Left ventricle myocardium inferior (tissue), 1 donor: ENCODE measurements at regions not wholly inside any gene's neighbourhood (a gene's known extent, or its start where the extent isn't known, plus 50 kb on each side); places are given as distances from the start of the nearest gene placed in this dataset.
A peak's percentile ranks its signal among the peaks of the same experiment; 100 is the strongest.

ENCODE experiments used
- DNase-seq: peaks from one replicate; pipeline ENCODE4 v3.0.0-alpha.2; 2020
- H3K27ac ChIP-seq: fragments of 200-600 bp; replicated peaks from 2 replicates; pipeline ENCODE4 v1.8.0; 2021
- H3K27me3 ChIP-seq: fragments of 200-600 bp; 2 replicates; pipeline ENCODE4 v1.8.0; 2021; ENCODE audit warnings: low read depth
- H3K36me3 ChIP-seq: fragments of 200-600 bp; 2 replicates; pipeline ENCODE4 v1.8.0; 2021
- H3K4me1 ChIP-seq: fragments of 200-600 bp; 2 replicates; pipeline ENCODE4 v1.8.0; 2021
- H3K4me3 ChIP-seq: fragments of 200-600 bp; 2 replicates; pipeline ENCODE4 v1.8.0; 2021; ENCODE audit warnings: mild to moderate bottlenecking, moderate library complexity
- H3K9me3 ChIP-seq: fragments of 200-600 bp; replicated peaks from 2 replicates; pipeline ENCODE4 v1.8.0; 2021
- CTCF ChIP-seq: fragments of 200-600 bp; IDR thresholded peaks from 2 replicates; pipeline ENCODE4 v1.8.0; 2021; ENCODE audit warnings: antibody characterized with exemption, mild to moderate bottlenecking, borderline replicate concordance
- intact Hi-C: fragments of 100-400 bp; cut with micrococcal nuclease; formaldehyde crosslinking; loops from one replicate; pipeline ENCODE4 v1.11.0; 2022
- donor health status: DM: no; HTN: yes; CAD: no; lungs with severe emphysema.

- no peak for TF ChIP-seq CTCF
- H3K4me3 ChIP-seq: no peak overlapping the region
- H3K27ac ChIP-seq: peak overlapping the region; percentile 4
- peaks cover 31% of the 10 kb centered on the region for H3K4me1 ChIP-seq
- H3K9me3 ChIP-seq: peaks cover 4% of the 10 kb centered on the region
- no peaks in the 10 kb centered on the region for H3K27me3 ChIP-seq
- intact Hi-C loops: no loop called here
- no peaks in the 10 kb centered on the region for H3K36me3 ChIP-seq
- DNase-seq: no peak
These were observed 103.5 kb upstream of the SPRY2 start for GRCh38 chr13:80444240-80445015.

DNA sequence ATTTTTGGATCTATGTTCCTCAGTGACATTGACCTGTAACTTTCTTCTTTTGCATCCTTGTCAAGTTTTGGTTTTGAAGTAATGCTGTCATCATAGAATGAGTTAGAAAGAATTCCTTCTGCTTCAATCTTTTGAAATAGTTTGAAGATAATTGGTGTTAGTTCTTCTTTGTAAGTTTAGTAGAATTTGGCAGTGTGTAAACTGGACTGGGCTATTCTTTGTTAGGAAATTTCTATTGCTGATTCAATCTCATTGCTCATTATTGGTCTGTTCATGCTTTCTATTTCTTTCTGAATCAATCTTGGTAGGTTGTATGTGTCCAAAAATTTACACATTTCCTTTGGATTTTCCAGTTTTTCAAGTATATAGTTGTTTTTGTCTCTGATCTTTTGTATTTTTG lies 101.7 kb upstream of the SPRY2 start:
- Histone ChIP-seq H3K9me3 (peaks cover 4% of the 10 kb centered on the region), H3K27ac (peak overlapping the region; percentile 31), H3K36me3 (no peaks in the 10 kb centered on the region), H3K4me1 (peaks cover 17% of the 10 kb centered on the region), H3K4me3 (no peak overlapping the region), H3K27me3 (no peaks in the 10 kb centered on the region)
- DNase-seq: no peak
- no peak for TF ChIP-seq CTCF
- intact Hi-C loops: no loop called here

DNA sequence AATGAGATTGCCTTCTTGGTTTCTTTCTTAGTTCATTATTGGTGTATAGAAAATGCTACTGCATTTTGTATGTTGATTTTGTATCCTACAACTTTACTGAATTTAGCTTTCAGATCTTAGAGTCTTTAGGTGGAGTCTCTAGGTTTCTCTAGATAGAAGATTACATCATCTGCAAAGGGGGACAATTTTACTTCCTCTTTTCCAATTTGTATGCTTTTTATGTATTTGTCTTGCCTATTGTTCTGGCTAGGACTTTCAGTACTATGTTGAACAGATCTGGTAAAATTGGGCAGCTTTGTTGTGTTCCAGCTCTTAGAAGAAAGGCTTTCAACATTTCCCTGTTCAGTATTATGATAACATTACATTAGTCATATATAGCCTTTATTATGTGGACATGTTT lies 101.0 kb upstream of the SPRY2 start:
- intact Hi-C loops: no loop called here
- no peaks in the 10 kb centered on the region for H3K27me3 ChIP-seq
- peak overlapping the region; percentile 31 for H3K27ac ChIP-seq
- peaks cover 20% of the 10 kb centered on the region for H3K4me1 ChIP-seq
- no peak for DNase-seq
- no peaks in the 10 kb centered on the region for H3K36me3 ChIP-seq
- TF ChIP-seq CTCF: no peak
- no peak overlapping the region for H3K4me3 ChIP-seq
- H3K9me3 ChIP-seq: peaks cover 4% of the 10 kb centered on the region

- H3K36me3 ChIP-seq: no peaks in the 10 kb centered on the region
- no peak for TF ChIP-seq CTCF
- intact Hi-C loops: no loop called here
- peaks cover 4% of the 10 kb centered on the region for H3K9me3 ChIP-seq
- no peaks in the 10 kb centered on the region for H3K27me3 ChIP-seq
- DNase-seq: no peak
- H3K4me1 ChIP-seq: peaks cover 19% of the 10 kb centered on the region
- H3K4me3 ChIP-seq: no peak overlapping the region
- peak overlapping the region; percentile 79 for H3K27ac ChIP-seq
These were observed 97.6 kb upstream of the SPRY2 start for GRCh38 chr13:80438521-80438920.

DNA sequence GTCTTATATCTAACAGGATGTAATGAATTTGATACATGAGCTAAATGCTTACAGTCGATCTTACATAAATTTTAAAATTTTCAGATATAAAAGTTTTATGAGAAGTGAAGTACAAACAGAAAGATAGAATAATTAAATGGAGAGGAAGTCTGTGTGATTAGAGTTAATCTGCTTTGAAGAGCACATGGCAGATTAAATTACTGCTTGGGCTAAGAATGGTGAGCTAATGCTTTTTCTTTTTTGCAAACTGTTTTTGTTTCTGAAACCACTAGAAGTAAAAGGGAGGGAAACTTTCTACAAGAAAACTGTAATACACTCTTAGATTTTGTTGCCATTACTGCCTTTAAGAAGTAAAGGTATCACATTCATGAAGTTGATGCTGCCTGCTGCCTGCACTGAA lies 96.3 kb upstream of the SPRY2 start:
- Histone ChIP-seq H3K9me3 (peaks cover 4% of the 10 kb centered on the region), H3K27me3 (no peaks in the 10 kb centered on the region), H3K4me1 (peaks cover 19% of the 10 kb centered on the region), H3K27ac (peak overlapping the region; percentile 79), H3K36me3 (no peaks in the 10 kb centered on the region), H3K4me3 (no peak overlapping the region)
- no peak for TF ChIP-seq CTCF
- intact Hi-C loops: no loop called here
- DNase-seq: no peak
